NCI-H1417 treated with DMSO at 0.1 percent for 48 hours (cell line): ENCODE measurements at regions not wholly inside any gene's neighbourhood (a gene's known extent, or its start where the extent isn't known, plus 50 kb on each side); places are given as distances from the start of the nearest gene placed in this dataset.

Experiments
- DNase-seq: peaks from one replicate; lab custom pipeline; 2025; lab: John Stamatoyannopoulos, UW

- DNase-seq: no peak
Measured at GRCh38 chr6:150712505-150713252, 113.0 kb downstream of the PLEKHG1 start.

- DNase-seq: no peak
Measured at GRCh38 chr6:150713487-150713886, 113.8 kb downstream of the PLEKHG1 start.

- DNase-seq: no peak
Measured at GRCh38 chr6:150713931-150714330, 114.2 kb downstream of the PLEKHG1 start.

- no peak for DNase-seq
Measured at GRCh38 chr6:150715133-150715532, 115.4 kb downstream of the PLEKHG1 start.

- DNase-seq: no peak
Measured at GRCh38 chr6:150717419-150717818, 117.7 kb downstream of the PLEKHG1 start.

GRCh38 chr6:150719099-150719766 lies 119.5 kb downstream of the PLEKHG1 start:
- no peak for DNase-seq

- DNase-seq: no peak
Measured at GRCh38 chr6:150719831-150720230, 120.1 kb downstream of the PLEKHG1 start.

GRCh38 chr6:150720774-150721233 lies 121.1 kb downstream of the PLEKHG1 start:
- peak; percentile 62 for DNase-seq

GRCh38 chr6:150721418-150722266 lies 122.0 kb downstream of the PLEKHG1 start:
- DNase-seq: no peak

- no peak for DNase-seq
Measured at GRCh38 chr6:150722614-150723344, 123.1 kb downstream of the PLEKHG1 start.

GRCh38 chr6:150723345-150723658 lies 123.6 kb downstream of the PLEKHG1 start:
- no peak for DNase-seq

GRCh38 chr6:150723857-150724256 lies 124.2 kb downstream of the PLEKHG1 start:
- no peak for DNase-seq

- DNase-seq: no peak
Measured at GRCh38 chr6:150725795-150726194, 126.1 kb downstream of the PLEKHG1 start.

- DNase-seq: no peak
Measured at GRCh38 chr6:150729188-150729748, 129.6 kb downstream of the PLEKHG1 start.

- DNase-seq: no peak
Measured at GRCh38 chr6:150730801-150731457, 131.2 kb downstream of the PLEKHG1 start.

GRCh38 chr6:150732765-150733539 lies 132.6 kb upstream of the MTHFD1L start:
- DNase-seq: no peak

- no peak for DNase-seq
Measured at GRCh38 chr6:150733726-150734125, 131.8 kb upstream of the MTHFD1L start.

GRCh38 chr6:150734235-150734634 lies 131.3 kb upstream of the MTHFD1L start:
- no peak for DNase-seq

GRCh38 chr6:150735341-150735851 lies 130.1 kb upstream of the MTHFD1L start:
- no peak for DNase-seq

- DNase-seq: no peak
Measured at GRCh38 chr6:150738092-150738629, 127.3 kb upstream of the MTHFD1L start.
